ENCODE measurements at regions not wholly inside any gene's neighbourhood (a gene's known extent, or its start where the extent isn't known, plus 50 kb on each side); places are given as distances from the start of the nearest gene placed in this dataset.

DNA sequence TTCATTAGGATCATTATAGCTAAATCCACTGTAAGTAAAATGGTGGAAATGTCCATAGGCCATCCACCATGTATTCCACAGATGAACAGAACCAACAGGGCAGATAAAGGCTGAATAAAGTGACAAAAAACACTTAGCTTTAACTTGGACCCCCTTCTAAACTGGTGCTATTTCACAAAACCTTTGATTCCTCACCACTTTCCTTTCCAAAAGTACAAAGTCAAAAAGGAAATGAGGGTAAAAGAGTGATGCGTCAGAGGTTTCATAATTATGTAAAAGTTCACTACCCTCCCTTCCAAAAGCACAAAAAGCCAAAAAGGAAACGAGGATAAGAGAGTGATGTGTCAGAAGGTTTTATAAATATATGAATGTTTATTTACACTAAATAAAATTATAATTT lies 172.2 kb downstream of the TBX15 start:
- no peak for TF ChIP-seq EZH2phosphoT487 (IDR thresholded peaks at IDR 0.05; ENCODE audit: borderline replicate concordance, low read depth, low read length)
- TF ChIP-seq, protein P1, sequence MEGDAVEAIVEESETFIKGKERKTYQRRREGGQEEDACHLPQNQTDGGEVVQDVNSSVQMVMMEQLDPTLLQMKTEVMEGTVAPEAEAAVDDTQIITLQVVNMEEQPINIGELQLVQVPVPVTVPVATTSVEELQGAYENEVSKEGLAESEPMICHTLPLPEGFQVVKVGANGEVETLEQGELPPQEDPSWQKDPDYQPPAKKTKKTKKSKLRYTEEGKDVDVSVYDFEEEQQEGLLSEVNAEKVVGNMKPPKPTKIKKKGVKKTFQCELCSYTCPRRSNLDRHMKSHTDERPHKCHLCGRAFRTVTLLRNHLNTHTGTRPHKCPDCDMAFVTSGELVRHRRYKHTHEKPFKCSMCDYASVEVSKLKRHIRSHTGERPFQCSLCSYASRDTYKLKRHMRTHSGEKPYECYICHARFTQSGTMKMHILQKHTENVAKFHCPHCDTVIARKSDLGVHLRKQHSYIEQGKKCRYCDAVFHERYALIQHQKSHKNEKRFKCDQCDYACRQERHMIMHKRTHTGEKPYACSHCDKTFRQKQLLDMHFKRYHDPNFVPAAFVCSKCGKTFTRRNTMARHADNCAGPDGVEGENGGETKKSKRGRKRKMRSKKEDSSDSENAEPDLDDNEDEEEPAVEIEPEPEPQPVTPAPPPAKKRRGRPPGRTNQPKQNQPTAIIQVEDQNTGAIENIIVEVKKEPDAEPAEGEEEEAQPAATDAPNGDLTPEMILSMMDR (conservative IDR thresholded peaks at IDR 0.05; ENCODE audit: low read length): no peak

Measured in OCI-LY7 (cell line).